ENCODE measurements at regions not wholly inside any gene's neighbourhood (a gene's known extent, or its start where the extent isn't known, plus 50 kb on each side); places are given as distances from the start of the nearest gene placed in this dataset.

GRCh38 chr3:34235096-34235495 is 436.7 kb downstream of the PDCD6IP start (continued):
- TF ChIP-seq HSF1 (IDR thresholded peaks at IDR 0.05; ENCODE audit: low read depth, low read length): no peak
- TF ChIP-seq KDM1A (IDR thresholded peaks at IDR 0.05; ENCODE audit: borderline replicate concordance): no peak
- TF ChIP-seq CHD4 (IDR thresholded peaks at IDR 0.05): no peak
- no peak for TF ChIP-seq ASH2L (IDR thresholded peaks at IDR 0.05; ENCODE audit: borderline replicate concordance, low read depth)
- no peak for TF ChIP-seq DPF2 (IDR thresholded peaks at IDR 0.05)

GRCh38 chr3:34237946-34238345 is 439.5 kb downstream of the PDCD6IP start:
- no peaks in the 10 kb centered on the region for H3K4me1 ChIP-seq (ENCODE audit: control insufficient read depth, insufficient read depth, low read length)
- DNase-seq (ENCODE audit: low read depth, low spot score) (no peak), ATAC-seq (peak; percentile 69), FAIRE-seq (no peak)
- H3K36me3 ChIP-seq (ENCODE audit: control insufficient read depth in 2 of 2, insufficient read depth in 2 of 2, low read length in 1 of 2): no peaks in the 10 kb centered on the region
- no peak overlapping the region for H2AFZ ChIP-seq (ENCODE audit: control insufficient read depth, low read depth, low read length)
- ChIA-PET RAD21 (ENCODE audit: unreplicated experiment) (no interaction called here), SMC1A (ENCODE audit: uncharacterized antibody, unreplicated experiment) (no interaction called here), POLR2A (no interaction called here), CTCF (no interaction called here)
- intact Hi-C loops (cut with micrococcal nuclease; ENCODE audit: unreplicated experiment): no loop called here
- H3K79me2 ChIP-seq (ENCODE audit: control insufficient read depth, insufficient read depth, low read length): no peaks in the 10 kb centered on the region
- 0% methylated on average over 1 of the region's 1 CpG for WGBS (ENCODE audit: insufficient coverage, insufficient replicate concordance, low lambda C conversion rate, missing lambda C conversion rate)
- H3K27me3 ChIP-seq (replicated peaks in 1 of 2; ENCODE audit: control insufficient read depth in 2 of 2, insufficient read depth in 2 of 2, low read length in 1 of 2): no peaks in the 10 kb centered on the region
- H3K4me2 ChIP-seq (ENCODE audit: control insufficient read depth, insufficient read depth): no peak overlapping the region
- no peaks in the 10 kb centered on the region for H3K9me3 ChIP-seq (replicated peaks; ENCODE audit: control insufficient read depth, insufficient read depth, low read length)
- in situ Hi-C loops (cut with MboI): no loop called here
- no peak overlapping the region for H3K4me3 ChIP-seq
- no peaks in the 10 kb centered on the region for H4K20me1 ChIP-seq (ENCODE audit: control insufficient read depth, insufficient read depth)
- H3K9ac ChIP-seq (ENCODE audit: control insufficient read depth, insufficient read depth, low read length): no peak overlapping the region
- TF ChIP-seq REST (IDR thresholded peaks at IDR 0.05; ENCODE audit: low read depth, low read length) (no peak), POLR2AphosphoS2 (IDR thresholded peaks at IDR 0.05; ENCODE audit: low read depth, low read length) (no peak), ZNF622 (IDR thresholded peaks at IDR 0.05) (no peak), ETV6 (conservative IDR thresholded peaks at IDR 0.05 in 1 of 2, IDR thresholded peaks at IDR 0.05 in 1 of 2; ENCODE audit: borderline replicate concordance in 1 of 2, low read depth in 1 of 2) (no peak), PML (IDR thresholded peaks at IDR 0.05; ENCODE audit: low read length) (no peak), MEF2A (IDR thresholded peaks at IDR 0.05; ENCODE audit: insufficient read depth, low read depth, low read length) (no peak), ZBTB40 (IDR thresholded peaks at IDR 0.05; ENCODE audit: borderline replicate concordance) (no peak)
- no TSS peak for BruUV-seq (replicated peaks)
- H3K27ac ChIP-seq (ENCODE audit: control insufficient read depth, insufficient read depth): no peak overlapping the region
